GM12874 (cell line): ENCODE measurements at regions not wholly inside any gene's neighbourhood (a gene's known extent, or its start where the extent isn't known, plus 50 kb on each side); places are given as distances from the start of the nearest gene placed in this dataset.

Experiments
- TF ChIP-seq, protein P1 (sequence below): IDR thresholded peaks from 2 replicates; pipeline ENCODE4 v1.5.1; 2011; ENCODE audit warnings: low read depth, mild to moderate bottlenecking, control low read depth, low read length, moderate library complexity; ENCODE audit not compliant: insufficient read depth

DNA sequence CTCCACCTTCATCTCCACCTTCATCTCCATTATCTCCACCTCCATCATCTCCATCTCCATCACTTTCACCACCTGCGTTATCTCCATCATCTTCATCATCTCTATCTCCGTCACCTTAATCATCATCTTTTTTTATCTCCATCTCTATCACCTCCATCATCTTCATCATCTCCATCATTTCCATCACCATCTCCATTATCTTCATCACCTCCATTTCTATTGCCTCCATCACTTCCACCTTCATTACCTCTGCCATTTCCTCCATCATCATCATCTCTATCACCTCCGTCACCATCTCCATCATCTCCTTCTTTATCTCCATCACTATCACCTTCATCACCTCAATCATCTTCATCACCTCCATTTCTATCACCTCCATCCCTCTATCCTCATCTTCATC, 573.5 kb downstream of the TBC1D22A start:
- TF ChIP-seq, protein P1, sequence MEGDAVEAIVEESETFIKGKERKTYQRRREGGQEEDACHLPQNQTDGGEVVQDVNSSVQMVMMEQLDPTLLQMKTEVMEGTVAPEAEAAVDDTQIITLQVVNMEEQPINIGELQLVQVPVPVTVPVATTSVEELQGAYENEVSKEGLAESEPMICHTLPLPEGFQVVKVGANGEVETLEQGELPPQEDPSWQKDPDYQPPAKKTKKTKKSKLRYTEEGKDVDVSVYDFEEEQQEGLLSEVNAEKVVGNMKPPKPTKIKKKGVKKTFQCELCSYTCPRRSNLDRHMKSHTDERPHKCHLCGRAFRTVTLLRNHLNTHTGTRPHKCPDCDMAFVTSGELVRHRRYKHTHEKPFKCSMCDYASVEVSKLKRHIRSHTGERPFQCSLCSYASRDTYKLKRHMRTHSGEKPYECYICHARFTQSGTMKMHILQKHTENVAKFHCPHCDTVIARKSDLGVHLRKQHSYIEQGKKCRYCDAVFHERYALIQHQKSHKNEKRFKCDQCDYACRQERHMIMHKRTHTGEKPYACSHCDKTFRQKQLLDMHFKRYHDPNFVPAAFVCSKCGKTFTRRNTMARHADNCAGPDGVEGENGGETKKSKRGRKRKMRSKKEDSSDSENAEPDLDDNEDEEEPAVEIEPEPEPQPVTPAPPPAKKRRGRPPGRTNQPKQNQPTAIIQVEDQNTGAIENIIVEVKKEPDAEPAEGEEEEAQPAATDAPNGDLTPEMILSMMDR, result no peak

- TF ChIP-seq, protein P1, result no peak
Observed at GRCh38 chr22:47335460-47335859, 573.0 kb downstream of the TBC1D22A start.

GRCh38 chr22:47334601-47335000, 572.2 kb downstream of the TBC1D22A start:
- TF ChIP-seq, protein P1, result no peak

DNA sequence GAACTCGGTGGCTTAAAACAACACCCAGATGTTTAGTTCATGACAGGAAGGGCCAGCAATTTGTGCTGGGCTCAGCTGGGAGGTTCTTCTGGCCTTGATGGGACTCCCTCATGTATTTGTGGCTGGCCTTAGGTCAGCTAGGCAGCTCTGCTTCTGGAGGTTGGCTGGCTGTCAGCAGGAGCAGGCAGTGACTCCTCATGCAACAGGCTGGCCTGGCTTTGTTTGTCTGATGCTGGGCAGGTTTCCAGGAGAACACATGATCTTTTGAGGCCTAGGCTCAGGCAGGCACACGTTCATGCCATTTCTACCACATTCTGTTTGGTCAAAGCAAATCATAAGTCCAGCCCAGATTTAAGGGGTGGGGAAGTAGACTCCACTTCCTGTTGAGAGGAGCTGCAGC, 571.2 kb downstream of the TBC1D22A start:
- TF ChIP-seq, protein P1, result no peak

GRCh38 chr22:47332246-47332980, 570.0 kb downstream of the TBC1D22A start:
- TF ChIP-seq, protein P1, result no peak

DNA sequence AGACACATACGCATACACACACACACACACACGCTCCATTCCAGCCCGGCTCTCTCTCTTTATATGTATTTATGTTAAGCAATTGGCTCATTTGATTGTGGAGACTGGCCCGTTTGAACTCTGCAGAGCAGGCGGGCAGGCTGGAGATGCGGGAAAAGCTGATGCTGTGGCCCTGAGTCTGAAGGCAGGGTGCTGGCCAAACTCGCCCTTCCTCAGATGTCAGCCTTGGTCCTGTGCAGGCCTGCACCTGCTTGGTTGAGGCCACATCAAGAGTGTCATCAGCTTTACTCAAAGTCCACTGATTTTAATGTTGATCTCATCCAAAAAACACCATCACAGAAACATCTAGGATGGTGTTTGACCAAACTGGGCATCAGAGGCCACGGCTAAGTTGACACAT, 569.3 kb downstream of the TBC1D22A start:
- TF ChIP-seq, protein P1, result no peak

GRCh38 chr22:47329727-47330650, 567.5 kb downstream of the TBC1D22A start:
- TF ChIP-seq, protein P1, result no peak
